ENCODE measurements at regions not wholly inside any gene's neighbourhood (a gene's known extent, or its start where the extent isn't known, plus 50 kb on each side); places are given as distances from the start of the nearest gene placed in this dataset.
"Not testable (repeated sequence)": the region's sequence is repeated elsewhere in the genome, so short reads cannot be mapped to it uniquely, and the experiment has no call there.

DNA sequence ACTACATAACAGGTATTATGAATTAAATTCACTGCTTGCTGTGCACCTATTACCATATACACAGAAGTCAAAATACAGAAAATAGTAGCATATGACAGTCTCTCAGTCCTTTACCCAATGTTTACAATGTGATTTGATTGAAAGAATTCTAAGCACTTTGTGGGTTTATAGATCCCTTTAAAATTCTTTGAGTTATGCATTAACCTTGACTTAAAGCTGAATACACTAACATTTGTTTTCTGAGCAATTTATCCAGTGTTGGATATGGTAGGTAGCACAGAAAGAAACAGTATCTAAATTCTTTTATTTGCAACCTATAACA is 230.8 kb upstream of the DDI1 start:
- no peak for DNase-seq (ENCODE audit: low spot score)

DNA sequence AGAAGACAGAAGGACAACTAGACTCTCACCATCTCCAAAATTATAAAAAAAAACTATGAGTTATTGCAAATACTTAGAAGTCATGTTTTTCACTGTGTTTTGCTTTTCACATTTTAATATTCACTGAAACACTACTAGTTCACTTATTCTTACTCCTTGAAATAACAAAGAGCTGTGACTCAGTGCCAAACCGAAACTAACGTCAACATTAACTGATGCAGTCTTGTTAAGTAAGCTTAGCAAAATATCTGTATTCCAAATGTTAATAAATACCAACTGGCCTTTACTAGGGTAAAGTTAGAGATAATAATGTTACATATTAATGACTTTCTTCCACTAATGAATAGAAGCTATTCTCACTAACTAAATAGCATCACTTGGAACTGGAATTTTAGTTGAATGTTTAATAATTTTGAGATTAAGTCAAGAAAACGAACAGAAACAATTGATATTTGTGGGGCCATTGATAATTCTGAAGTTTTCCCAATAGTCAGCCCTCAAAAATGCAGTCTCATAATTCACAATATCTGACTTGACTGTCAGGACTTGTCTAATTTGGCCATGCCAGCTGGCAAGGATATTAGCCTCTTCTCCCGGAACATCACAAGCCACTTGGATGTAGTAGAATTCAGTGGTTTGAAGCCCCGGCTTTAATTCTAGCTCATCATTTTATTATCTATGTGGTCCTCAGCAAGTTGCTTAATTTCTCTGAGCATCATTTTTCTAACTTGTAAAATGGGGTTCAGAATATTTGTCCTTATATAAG is 230.1 kb upstream of the DDI1 start:
- no peak for DNase-seq (ENCODE audit: low spot score)

DNA sequence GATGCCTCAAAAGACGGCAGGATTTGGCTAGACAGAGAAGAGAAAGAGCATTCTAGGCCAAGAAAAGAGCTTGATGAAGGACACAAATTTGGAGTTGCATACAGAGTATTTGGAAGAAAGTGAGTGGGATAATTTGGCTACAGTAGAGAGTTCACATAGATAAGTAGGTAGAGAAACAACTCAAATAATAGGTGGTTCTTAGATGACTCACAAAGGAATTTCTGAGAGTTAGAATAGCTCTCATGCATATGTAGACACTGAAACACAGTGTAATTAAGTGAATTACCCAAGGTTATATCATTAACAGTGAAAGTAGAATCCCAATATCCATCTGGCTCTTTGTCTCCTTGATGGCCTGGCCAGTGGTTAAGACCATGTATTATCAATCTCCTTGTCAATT is 228.6 kb upstream of the DDI1 start:
- DNase-seq (ENCODE audit: low spot score), result no peak

DNA sequence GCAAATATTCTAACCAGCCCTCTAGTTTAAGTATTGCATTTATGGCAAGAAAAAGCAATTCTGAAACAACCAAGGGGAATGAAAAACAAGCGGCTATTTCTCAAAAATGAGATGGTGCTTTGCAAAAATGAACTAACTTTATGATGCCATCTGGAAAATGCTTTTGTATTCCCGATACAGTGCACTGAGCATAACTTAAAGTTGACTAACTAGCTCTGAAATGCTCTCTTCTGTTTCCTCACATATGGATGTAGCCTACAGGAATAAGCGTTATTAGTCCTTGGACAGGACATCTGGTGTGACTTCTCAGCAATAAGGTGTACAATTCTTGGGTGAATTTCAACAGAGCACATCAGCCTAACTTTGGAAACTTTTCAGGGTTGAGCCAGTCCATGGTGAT is 228.2 kb upstream of the DDI1 start:
- no peak for DNase-seq (ENCODE audit: low spot score)

DNA sequence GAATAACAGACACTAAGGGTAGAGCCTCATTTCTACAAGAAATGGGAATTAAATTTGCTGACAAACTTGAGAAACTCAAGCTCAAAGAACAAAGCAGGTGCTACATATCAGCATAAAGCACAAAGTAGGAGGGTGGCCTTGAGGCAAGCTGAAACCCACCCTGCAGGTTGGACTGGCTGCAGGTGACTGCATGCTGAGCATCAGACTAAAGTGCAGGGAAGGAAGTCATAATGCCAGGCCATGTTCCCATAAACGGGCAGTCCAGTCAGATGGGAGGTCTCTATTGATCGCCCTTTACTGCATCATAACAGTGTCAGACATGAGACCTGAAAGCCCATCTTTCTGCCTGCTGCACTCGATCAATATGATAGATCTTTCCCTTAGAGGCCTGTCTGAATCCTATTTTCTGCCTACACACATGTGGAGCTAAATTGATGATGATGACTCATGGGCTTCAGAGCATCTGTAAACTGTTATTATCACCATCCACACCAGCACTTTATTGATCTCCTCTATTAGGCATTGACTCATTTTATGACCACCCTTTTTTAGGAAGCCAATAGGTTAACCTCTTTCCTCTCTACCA is 224.5 kb upstream of the DDI1 start:
- DNase-seq (ENCODE audit: low spot score), result no peak

DNA sequence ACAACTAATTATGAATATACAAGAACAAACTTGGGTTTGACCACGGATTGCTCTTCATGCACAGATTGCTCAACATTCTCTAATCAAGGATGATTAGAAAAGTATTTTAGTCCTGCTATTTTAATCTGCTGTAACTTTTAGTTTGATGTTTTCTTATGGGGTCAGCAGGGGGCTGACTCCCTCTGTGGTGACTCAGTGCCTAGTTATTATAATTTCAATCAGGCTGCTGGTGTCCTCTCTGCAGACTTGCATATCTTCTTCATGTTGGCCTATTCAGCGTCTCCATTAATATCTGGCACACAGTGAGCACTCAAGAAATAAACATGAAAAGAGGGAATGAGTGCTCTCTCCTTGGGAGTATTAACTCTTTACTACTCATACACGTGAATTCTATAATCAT is 223.8 kb upstream of the DDI1 start:
- no peak for DNase-seq (ENCODE audit: low spot score)

DNA sequence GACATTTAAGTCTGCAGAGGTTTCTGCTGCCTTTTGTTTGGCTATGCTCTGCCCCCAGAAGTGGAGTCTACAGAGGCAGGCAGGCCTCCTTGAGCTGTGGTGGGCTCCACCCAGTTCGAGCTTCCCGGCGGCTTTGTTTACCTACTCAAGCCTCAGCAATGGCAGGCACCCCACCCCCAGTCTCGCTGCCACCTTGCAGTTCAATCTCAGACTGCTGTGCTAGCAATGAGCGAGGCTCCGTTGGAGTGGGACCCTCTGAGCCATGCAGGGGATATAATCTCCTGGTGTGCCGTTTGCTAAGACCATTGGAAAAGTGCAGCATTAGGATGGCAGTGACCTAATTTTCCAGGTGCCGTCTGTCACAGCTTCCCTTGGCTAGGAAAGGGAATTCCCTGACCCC is 216.1 kb upstream of the DDI1 start:
- DNase-seq (ENCODE audit: low spot score), result not testable (repeated sequence)

DNA sequence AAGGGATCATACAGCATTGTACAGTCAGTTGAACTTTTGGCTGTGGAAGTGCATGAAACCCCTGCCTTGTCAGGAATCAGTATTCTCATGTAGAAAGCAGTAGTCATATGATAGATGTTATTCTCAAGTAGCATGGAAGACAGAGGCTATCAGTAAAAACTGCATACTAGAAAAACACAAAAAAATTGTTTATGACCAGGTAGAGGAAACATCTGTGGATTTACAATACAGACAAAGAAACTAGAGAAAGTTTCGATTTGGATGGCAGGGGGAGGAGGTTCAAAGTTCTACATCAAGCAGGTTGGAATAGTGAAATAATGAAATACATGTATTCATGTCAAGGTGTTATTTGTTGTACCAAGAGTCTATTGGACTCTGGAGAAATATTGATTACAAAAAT is 212.3 kb upstream of the DDI1 start:
- DNase-seq (ENCODE audit: low spot score), result no peak

DNA sequence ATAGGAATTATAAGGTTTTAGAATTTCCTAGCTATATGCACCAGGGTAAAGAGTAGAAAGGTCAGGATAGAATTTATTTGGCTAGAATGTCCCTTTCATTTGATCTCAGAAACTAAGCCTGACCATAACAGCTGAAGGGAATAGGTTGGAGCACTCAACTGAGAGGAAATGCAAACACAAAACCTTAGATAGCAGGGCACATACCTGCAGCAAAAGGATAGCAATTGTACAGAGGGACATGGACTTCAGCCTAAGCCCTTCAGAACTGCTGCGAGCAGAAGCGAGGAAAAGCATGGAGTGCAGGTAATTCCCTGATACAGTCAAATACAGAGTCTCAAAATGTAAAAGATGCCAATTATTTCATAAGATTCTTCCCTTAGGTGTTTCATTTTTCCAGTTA is 211.0 kb upstream of the DDI1 start:
- no peak for DNase-seq (ENCODE audit: low spot score)

DNA sequence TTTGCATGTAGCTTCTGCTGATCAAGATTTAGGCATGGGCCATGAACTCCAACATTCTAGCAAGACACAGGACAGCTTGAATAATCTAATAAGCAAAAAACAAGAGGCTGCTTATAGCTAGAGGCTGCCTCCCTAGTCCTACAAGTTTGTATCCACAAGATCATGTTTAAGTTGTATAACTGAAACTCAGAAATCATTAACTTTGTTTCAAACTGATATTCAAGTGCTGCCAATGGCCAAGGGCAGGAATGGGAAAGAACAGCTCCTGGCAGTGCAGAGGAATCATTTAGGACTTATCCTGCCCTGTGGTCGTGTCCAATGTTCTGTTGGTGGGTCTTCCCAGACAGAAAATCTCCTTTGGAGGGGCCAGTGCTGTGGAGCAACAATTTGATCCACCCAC is 209.6 kb upstream of the DDI1 start:
- no peak for DNase-seq (ENCODE audit: low spot score)

DNA sequence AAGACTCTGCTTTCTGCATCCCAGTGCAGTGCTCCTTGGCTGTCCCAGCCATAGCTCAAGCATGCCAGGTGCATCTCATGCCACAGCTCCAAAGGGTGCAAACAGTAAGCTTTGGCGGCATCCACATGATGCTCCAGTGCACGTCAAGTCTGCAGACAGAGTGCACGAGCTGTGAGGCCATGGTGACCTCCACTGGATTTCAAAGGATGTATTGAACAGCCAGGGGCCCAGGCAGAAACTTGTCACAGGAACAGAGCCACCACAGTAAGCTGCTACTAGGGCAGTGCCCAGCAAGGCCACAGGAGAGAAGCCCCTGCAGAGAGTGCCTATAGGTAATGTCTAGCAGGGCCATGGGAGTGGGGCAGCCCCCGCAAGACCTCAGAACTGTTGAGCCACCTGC is 206.8 kb upstream of the DDI1 start:
- DNase-seq (ENCODE audit: low spot score), result no peak

DNA sequence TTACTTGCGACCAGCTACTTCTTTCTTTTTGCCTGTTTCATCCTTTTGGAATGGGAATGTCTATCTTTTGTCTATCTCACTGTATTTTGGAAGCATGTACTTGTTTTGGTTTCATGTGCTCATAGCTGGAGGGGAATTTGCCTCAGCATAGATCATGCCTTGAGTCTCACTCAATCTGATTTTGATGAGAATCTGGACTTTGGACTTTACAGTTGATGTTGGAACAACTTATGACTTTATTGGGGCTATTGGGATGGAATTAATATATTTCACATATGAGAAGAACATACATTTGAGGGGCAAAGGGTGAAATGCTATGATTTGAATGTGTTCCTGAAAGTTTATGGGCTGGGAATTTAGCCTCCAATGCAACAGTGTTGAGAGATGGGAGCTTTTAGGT is 206.2 kb upstream of the DDI1 start:
- DNase-seq (ENCODE audit: low spot score), result no peak

DNA sequence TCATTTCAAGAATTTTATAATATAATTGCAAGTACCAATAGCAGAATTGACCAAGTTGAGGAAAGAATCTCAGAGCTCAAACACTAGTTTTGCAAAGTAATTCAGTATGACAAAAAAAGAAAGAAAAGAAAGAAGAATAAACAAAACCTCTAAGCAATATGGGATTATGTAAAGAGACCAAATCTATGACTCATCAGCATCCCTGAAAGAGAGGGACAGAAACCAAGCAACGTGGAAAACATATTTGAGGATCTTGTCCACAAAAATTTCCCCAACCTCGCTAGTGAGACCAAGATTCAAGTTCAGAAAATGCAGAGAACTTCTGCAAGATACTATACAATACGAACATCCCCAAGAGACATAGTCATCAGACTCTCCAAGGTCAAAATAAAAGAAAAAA is 203.7 kb upstream of the DDI1 start:
- DNase-seq (ENCODE audit: low spot score), result no peak

DNA sequence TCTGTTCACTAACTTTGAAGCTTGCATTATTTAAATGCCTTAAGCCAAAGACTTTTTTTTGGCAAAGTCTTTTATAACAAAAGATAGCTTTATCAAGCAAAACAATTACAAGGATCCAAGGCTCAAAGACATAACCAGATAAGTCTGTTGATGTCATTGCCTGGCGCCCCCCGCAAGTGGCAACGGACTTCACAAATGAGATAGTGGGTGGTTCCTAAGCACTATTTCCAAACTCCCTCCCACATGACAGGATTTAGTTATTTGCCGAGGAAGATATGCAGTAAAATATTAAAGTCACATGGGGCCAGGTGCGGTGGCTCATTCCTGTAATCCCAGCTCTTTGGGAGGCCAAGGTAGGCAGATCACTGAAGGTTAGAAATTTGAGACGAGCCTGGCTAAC is 194.2 kb upstream of the DDI1 start:
- no peak for DNase-seq (ENCODE audit: low spot score)

DNA sequence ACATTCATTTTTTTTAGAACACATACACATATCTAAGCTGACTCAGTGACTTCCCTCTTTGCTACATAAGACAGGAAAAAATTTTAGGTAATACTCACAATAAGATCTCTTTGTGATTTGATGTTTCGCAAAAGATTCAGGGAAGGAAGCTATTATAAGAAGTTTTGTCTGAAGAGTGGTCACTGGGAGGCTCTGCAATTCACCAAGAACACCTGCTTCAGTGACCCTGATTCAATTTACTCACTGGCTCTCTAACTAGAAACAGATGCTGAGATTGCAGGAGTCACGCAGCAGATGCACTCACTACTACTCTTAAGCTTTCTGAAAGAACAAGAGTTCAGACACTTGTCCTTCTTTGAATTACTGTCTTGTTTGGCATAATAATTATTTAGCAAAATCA is 193.6 kb upstream of the DDI1 start:
- DNase-seq (ENCODE audit: low spot score), result no peak

DNA sequence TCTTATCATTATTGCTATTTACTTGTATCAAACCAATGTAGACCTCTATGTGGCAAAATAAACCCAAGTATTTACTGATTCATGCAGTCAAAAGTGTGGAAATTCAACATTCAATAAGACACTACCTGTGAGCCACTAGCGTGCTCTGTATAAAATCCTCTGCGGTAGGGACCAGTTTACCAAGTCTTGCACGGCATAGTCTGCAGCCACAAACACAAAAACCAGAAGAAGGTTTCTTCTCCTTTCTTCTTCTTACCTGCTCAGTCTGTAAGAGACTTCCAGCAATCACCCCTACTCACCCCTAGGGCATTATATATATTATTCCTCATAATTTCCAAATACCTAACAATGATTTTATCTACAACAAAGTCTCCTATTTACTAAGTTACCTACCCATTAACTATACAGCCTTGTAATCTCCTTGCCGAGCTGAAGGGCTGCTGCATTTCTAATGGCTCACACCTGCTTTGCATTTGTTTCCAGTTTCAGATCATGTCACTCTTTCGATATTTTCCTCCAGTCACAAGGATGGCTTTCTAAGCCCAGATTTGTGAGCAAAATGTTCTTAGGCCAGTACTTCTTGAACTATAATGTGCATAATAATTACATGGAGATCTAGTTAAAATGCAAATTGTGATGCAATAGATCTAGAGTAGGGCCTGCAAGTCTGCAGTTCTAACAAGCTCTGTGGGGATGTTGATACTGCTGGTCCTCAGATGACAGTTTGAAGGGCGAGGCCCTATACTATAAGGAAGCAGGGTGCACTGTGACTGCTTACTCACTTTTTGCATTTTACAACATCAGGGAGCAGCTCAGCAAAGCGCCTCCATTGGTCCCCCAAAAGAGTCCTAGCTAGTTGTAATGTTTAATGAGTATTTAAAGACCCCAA is 191.9 kb upstream of the DDI1 start:
- DNase-seq (ENCODE audit: low spot score), result peak; percentile 9

DNA sequence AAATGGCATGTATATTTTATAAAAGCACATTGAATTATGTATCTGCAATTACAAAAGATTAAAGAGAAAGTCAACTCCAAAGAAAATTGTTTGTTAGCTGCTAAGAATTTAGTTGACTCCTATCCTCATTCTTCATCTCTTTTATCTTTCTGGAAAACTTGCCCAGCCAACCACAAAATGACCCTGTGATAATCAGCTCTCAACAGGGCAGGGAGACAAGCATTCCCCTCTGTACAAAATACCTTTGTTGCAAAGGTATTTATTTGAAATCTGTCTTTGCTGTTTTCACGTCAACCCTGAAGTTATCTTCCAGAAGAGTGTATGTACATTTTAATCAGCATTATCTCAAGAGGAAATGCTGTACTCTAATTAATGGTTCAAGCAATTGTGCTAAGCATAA is 191.1 kb upstream of the DDI1 start:
- DNase-seq (ENCODE audit: low spot score), result no peak

DNA sequence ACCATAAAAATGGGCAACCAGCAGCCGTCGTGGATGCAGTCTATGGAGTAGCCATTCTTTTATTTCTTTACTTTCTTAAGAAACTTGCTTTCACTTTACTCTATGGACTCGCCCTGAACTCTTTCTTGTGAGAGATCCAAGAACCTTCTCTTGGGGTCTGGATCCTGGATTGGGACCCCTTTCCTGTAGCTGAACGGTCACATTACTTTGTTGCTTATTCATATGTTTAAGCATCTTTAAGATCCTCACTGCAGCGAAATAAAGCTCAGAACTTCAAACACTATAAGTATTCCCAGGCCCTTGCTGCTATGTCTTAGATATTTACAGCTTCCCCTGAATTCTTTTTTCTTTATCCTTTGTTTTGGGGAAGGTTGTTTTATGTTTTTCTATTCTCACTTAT is 187.8 kb upstream of the DDI1 start:
- DNase-seq (ENCODE audit: low spot score), result no peak

DNA sequence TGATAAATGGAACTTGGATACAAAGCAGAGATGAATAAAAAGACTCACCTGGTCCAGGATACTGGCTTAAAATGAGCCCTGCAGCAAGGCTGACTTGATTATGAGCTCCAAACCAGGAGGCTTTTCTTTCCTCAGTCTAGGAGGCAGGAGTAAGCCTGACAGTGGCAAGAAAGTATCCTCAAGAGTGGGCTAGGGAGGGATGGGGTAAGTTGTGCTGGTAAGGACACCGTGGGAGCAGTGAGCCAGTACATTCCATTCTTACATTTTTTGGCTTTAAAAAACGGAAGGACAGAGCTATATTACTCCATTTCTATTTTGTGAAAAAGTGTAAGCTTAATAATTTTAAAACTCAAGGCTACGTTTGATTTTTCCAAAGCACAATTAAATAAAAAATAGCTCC is 187.1 kb upstream of the DDI1 start:
- DNase-seq (ENCODE audit: low spot score), result no peak

DNA sequence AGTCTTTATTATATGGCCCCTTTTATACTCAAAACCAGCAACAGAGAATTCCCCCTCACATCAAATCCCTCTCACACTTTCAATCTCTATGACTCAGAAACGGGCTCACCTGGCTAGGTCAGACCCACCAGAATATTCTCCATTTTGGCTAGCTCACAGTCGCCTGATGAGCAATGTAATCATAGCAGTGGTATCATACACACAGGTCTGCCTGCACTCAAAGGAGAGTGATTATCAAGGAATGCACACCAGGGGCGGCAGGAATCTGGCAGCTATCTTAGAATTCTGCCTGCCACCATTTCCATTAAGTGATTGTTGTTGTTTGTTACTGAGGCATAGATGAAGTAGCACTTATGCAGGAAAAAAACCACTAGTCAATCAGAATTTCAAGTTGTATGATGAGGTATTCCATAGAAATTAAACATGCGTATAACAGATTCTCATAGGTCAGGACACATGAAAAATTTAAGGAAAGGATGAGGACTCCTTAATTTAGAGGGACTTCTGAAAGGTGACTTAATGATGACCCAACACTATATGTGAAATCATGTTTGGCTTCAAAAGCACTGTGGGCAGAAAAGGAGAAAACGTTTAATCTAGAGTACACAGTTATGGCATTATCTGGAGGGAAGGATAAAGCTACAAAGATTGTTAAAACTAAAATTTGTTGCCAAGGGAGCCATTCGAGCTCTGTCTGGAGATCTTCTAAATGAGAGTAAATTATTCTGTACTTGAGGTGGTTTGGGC is 185.8 kb upstream of the DDI1 start:
- DNase-seq (ENCODE audit: low spot score), result no peak

DNA sequence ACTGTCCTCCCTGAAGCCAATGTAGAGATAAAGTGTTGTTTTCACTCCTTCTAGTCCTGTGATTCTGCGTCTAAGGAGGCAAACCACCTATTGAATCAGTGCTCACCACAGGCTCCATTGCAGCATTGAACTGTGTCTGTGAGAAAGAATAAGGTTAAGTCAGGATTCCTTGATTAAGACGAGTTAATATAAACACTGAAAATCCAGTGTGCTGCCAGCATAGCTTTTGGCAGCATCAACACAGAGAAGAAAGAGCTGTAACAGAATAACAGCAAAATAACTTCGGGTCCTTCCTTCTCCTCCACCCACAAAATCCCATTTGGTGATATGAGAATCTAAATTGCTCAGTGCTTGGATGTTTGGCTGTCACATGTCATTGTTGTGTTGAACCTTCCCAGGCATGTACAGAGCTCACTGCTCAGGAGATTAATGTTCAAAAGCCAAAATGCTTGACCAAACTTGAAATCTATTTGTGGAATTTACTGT is 185.2 kb upstream of the DDI1 start:
- no peak for DNase-seq (ENCODE audit: low spot score)
